GM12874 (cell line): ENCODE measurements at regions not wholly inside any gene's neighbourhood (a gene's known extent, or its start where the extent isn't known, plus 50 kb on each side); places are given as distances from the start of the nearest gene placed in this dataset.

Experiments
- TF ChIP-seq, protein P1 (sequence below): IDR thresholded peaks from 2 replicates; pipeline ENCODE4 v1.5.1; 2011; ENCODE audit warnings: low read depth, mild to moderate bottlenecking, control low read depth, low read length, moderate library complexity; ENCODE audit not compliant: insufficient read depth

DNA sequence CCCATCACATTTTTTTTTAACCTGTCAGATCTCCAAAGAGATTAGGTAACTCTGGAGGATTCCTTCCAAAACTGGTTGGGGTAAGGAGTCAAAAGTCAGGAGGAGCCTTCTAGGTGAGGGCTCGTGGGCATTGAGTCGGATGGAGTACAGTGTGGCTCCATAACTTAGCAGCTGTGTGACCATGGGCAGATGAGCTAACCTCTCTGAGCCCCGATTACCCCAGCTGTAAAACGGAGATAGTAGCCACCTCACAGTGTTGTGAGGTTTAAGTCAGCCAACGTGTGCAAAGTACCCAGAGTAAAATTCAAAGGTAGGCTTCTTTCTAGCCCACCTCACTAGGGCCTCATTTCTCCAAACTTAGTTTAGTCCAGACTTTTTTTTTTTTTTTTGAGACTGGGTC is 151.5 kb downstream of the CD24 start:
- TF ChIP-seq, protein P1, sequence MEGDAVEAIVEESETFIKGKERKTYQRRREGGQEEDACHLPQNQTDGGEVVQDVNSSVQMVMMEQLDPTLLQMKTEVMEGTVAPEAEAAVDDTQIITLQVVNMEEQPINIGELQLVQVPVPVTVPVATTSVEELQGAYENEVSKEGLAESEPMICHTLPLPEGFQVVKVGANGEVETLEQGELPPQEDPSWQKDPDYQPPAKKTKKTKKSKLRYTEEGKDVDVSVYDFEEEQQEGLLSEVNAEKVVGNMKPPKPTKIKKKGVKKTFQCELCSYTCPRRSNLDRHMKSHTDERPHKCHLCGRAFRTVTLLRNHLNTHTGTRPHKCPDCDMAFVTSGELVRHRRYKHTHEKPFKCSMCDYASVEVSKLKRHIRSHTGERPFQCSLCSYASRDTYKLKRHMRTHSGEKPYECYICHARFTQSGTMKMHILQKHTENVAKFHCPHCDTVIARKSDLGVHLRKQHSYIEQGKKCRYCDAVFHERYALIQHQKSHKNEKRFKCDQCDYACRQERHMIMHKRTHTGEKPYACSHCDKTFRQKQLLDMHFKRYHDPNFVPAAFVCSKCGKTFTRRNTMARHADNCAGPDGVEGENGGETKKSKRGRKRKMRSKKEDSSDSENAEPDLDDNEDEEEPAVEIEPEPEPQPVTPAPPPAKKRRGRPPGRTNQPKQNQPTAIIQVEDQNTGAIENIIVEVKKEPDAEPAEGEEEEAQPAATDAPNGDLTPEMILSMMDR = no peak

DNA sequence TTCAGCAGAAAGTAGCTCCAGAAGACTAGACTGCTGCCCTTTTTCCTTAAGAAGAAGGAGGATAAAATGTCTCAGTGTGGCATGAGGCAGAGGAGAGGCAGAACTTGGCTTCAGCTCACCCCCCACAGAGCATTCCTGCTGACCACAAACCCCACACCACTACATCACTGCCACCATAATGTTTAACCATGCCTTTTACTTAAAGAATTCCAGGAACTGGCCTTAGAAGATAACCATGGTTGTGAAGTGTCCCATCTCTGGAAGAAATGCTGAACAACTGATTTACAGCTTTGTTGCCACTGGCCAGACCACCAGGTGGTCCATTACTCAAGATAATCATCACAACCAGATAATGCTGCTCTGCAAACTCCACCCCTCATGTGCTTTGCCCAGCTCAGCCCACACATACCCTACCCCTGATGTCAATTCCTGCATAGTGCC is 154.1 kb downstream of the CD24 start:
- TF ChIP-seq, protein P1 = no peak

DNA sequence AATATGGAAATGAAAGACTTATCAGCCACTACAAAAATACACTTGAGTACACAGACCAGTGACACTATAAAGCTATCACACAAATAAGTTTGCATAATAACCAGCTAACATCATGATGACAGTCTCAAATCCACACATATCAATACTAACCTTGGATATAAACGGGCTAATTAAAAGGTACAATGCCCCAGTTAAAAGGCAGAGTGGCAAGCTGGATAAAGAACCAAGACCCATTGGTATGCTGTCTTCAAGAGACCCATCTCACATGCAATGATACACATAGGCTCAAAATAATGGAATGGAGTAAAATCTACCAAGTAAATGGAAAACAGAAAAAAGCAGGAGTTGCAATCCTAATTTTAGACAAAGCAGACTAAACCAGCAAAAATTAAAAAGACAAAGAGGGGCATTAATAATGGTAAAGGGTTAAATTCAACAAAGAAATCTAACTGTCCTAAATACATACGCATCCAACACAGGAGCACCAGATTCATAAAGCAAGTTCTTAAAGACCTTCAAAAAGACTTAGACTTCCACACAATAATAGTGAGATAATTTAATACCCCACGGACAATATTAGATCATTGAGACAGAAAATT is 163.3 kb downstream of the CD24 start:
- TF ChIP-seq, protein P1 = no peak

DNA sequence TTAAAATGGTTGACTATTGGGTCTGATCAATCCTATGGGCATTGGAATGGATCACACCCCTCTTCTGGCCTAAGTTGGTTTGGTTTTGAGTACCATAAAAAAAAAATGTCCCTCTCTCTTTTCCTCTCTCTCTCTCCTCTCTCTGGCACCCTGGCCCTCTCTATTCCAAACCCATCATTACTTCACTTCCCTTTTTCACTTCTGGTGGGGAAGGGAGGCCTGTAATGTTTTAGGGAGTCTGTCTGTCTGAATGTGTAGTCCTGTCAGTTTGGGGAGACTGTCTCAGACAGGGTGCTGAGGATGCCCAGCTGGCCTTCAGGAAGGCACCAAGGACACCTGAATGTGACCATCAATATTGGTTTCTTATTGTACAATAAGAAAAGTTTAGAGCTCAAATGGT is 165.8 kb downstream of the CD24 start:
- TF ChIP-seq, protein P1 = no peak

DNA sequence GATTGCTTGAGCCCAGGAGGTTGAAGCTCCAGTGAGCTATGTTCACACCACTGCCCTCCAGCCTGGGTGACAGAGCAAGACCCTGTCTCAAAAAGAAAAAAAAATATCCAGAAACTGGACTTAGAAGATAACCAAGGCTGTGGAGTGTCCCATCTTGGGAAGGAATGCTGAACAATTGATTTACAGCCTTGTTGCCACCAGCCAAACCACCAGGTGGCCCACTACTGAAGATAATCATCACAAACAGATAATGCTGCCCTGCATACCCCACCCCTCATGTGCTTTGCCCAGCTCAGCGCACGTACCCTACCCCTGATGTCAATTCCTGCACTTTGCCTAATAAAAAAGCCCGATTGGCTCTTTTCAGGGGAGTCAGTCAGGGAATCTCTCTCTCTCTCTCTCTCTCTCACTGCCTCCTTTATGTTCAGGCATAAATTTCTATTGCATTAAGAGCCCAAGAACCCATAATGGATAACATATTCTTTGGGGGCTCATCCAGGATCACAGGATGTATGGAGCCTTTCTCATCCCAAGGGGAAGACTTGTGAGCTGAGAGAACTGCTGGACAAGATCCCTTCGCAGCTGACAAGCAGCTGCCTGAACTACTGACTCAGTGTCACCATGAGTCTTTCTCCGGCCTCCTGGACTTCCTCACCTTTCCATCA is 166.4 kb downstream of the CD24 start:
- TF ChIP-seq, protein P1 = no peak

DNA sequence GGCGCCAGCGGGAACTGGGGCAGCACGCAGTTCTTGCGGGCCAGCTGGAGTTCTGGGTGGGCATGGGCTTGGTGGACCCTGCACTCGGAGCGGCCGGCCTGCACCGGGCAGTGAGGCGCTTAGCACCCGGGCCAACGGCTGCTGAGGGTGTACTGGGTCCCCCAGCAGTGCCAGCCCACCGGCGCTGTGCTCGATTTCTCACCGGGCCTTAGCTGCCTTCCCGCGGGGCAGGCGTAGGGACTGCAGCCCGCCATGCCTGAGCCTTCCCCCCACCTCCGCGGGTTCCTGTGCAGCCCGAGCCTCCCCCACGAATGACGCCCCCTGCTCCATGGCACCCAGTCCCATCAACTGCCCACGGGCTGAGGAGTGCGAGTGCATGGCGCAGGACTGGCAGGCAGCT is 168.8 kb downstream of the CD24 start:
- TF ChIP-seq, protein P1 = no peak

DNA sequence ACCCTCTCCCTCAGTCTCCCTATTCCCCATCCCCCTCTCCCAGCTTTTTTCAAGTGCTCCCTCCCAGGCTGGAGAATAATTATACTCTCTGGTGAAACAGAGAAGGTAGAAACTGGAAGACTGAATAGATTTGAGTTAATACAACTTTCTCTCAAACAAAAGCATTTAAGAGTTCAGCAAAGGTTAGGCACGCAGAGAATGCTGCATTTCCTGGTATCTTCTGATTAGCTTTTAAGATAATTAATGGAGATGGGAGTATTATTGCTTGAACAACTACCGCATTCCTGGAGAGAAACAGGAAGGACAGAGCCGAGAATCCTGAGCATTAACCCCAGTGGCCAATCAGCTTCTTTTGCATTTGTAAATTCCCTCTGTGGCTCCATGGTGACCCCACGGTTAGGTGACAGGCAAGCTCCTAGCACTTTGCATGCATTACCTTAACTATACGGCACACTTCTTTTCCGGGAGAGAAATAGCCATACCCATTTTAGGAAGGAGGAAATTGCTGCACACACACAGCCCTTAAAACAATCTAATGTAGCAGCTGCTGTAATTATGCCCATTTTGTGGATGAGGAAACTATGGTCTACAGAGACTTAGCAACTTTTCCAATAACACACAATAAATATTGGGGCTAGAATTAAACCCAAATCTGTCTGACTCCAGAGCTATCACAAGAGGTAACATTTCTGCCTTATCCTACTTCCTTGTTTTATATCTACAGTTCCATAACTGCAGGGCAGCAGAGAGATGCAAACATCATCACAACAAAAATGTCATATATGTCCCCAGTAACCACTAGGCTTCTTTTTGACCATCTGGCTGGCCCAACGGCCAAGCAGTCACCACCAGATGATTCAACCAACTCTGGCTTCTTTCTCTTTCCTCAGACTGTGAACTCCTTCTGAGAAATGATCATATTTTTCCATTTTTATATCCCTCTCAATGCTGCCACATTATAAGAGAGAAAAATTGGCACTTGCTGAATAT is 169.9 kb downstream of the CD24 start:
- TF ChIP-seq, protein P1 = no peak
